ENCODE measurements at regions not wholly inside any gene's neighbourhood (a gene's known extent, or its start where the extent isn't known, plus 50 kb on each side); places are given as distances from the start of the nearest gene placed in this dataset.

- Histone ChIP-seq H3K36me3 (ENCODE audit: insufficient read depth, low read length) (no peaks in the 10 kb centered on the region), H2AFZ (ENCODE audit: low read length) (no peak overlapping the region), H3K9me3 (ENCODE audit: low read length) (no peaks in the 10 kb centered on the region), H3K4me3 (ENCODE audit: low read length) (no peak overlapping the region), H3K4me2 (ENCODE audit: low read depth, low read length, poor library complexity, severe bottlenecking) (no peak overlapping the region), H3K4me1 (ENCODE audit: low read length) (no peaks in the 10 kb centered on the region), H3K9me2 (replicated peaks; ENCODE audit: insufficient read depth, low read length) (no peaks in the 10 kb centered on the region), H3K9ac (ENCODE audit: low read length) (no peak overlapping the region), H4K20me1 (ENCODE audit: insufficient read depth, low read depth, low read length) (no peaks in the 10 kb centered on the region), H3K79me2 (ENCODE audit: low read length) (no peaks in the 10 kb centered on the region), H3K27me3 (ENCODE audit: low read length) (no peaks in the 10 kb centered on the region), H3K27ac (ENCODE audit: low read length) (no peak overlapping the region)
- no peak for DNase-seq
These were observed 134.6 kb upstream of the TCF21 start for GRCh38 chr6:133754298-133754697.

DNA sequence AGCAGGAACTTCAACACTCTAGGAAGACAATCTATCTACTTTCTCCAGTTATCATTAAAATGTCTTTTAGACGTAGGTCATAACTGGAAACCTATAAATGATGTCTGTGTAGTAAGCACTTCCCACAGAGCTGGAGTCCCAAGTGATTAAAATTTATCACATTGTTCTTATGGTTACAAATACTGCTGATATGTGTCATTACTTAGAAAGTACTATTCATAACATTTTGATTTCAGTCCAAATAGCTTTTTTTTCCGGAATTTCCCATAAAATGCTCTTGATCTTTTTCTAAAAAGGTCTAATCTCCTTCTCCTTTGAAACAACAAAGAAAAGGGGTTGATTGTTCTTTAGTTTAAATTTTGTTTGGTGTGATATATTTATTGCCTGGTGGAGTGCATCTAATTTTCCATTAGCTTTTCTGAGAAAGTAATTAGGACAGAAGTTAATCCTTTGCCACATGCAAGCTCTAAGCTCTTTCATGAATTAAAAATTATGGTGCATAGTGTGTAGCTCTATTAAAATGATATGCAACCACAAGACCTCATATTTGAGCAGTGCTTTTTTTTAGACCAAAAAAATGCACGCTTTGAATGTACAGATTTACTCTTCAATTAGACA, 132.7 kb upstream of the TCF21 start:
- Histone ChIP-seq H3K9me2 (replicated peaks; ENCODE audit: insufficient read depth, low read length) (no peaks in the 10 kb centered on the region), H3K4me3 (ENCODE audit: low read length) (no peak overlapping the region), H4K20me1 (ENCODE audit: insufficient read depth, low read depth, low read length) (no peaks in the 10 kb centered on the region), H3K36me3 (ENCODE audit: insufficient read depth, low read length) (no peaks in the 10 kb centered on the region), H3K27me3 (ENCODE audit: low read length) (no peaks in the 10 kb centered on the region), H3K4me2 (ENCODE audit: low read depth, low read length, poor library complexity, severe bottlenecking) (no peak overlapping the region), H2AFZ (ENCODE audit: low read length) (no peak overlapping the region), H3K4me1 (ENCODE audit: low read length) (no peaks in the 10 kb centered on the region), H3K79me2 (ENCODE audit: low read length) (no peaks in the 10 kb centered on the region), H3K27ac (ENCODE audit: low read length) (no peak overlapping the region), H3K9ac (ENCODE audit: low read length) (no peak overlapping the region), H3K9me3 (ENCODE audit: low read length) (no peaks in the 10 kb centered on the region)
- no peak for DNase-seq

DNA sequence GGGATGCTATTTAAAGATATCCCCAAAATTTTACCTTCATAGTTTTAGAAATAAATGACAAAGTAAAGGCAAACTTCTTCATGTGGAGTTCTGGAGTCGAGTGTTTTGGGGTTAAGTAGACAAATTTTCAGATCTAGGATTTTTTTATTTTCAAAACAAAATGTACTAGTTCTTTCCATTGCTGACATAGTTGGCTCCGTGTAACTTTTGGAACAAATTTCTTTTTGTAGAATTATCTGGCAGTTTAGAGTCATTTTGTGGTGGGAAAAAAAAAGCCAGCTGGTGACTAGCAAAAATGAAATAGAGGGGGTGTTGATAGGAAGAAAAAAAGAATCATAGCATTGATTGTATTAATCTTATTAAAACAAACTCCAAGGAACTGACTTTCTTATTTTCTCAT, 131.6 kb upstream of the TCF21 start:
- DNase-seq, result no peak

DNA sequence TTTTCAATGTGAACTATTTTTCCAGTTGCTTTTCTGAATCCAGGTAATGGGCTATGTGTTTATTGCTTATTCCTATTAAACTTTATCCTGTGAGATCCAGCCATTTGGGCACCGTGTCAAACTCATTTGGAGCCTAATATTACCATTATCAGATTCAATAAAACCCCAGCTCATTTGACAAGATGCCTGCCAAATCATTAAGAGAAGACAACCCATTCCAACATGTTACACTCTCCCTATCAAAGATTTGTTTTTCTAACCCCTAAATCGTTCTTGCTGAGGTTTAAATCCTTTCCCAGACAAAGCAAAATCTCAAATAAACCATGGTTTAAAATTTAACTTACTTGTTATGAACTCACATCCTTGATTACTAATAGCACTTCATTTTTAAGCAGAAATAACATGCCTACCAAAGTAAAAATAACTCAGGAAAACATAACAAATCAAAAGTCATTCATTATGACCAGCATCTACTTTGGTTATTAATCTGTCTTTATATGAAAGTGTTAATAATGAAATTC, 130.0 kb upstream of the TCF21 start:
- no peaks in the 10 kb centered on the region for H3K36me3 ChIP-seq (ENCODE audit: insufficient read depth, low read length)
- no peaks in the 10 kb centered on the region for H3K4me1 ChIP-seq (ENCODE audit: low read length)
- no peak overlapping the region for H3K9ac ChIP-seq (ENCODE audit: low read length)
- H3K79me2 ChIP-seq (ENCODE audit: low read length), result no peaks in the 10 kb centered on the region
- H3K9me2 ChIP-seq (replicated peaks; ENCODE audit: insufficient read depth, low read length), result no peaks in the 10 kb centered on the region
- DNase-seq, result no peak
- no peak overlapping the region for H3K4me2 ChIP-seq (ENCODE audit: low read depth, low read length, poor library complexity, severe bottlenecking)
- no peaks in the 10 kb centered on the region for H4K20me1 ChIP-seq (ENCODE audit: insufficient read depth, low read depth, low read length)
- H3K4me3 ChIP-seq (ENCODE audit: low read length), result no peak overlapping the region
- no peak overlapping the region for H3K27ac ChIP-seq (ENCODE audit: low read length)
- no peaks in the 10 kb centered on the region for H3K27me3 ChIP-seq (ENCODE audit: low read length)
- H3K9me3 ChIP-seq (ENCODE audit: low read length), result no peaks in the 10 kb centered on the region
- H2AFZ ChIP-seq (ENCODE audit: low read length), result no peak overlapping the region

More for the DNA sequence above, 131.6 kb upstream of the TCF21 start:
- H3K4me3 ChIP-seq (ENCODE audit: low read length), result no peak overlapping the region
- no peaks in the 10 kb centered on the region for H3K36me3 ChIP-seq (ENCODE audit: insufficient read depth, low read length)
- H3K27ac ChIP-seq (ENCODE audit: low read length), result no peak overlapping the region
- no peak overlapping the region for H2AFZ ChIP-seq (ENCODE audit: low read length)
- H3K27me3 ChIP-seq (ENCODE audit: low read length), result no peaks in the 10 kb centered on the region
- no peaks in the 10 kb centered on the region for H3K79me2 ChIP-seq (ENCODE audit: low read length)
- no peak overlapping the region for H3K9ac ChIP-seq (ENCODE audit: low read length)
- no peaks in the 10 kb centered on the region for H3K9me3 ChIP-seq (ENCODE audit: low read length)
- no peaks in the 10 kb centered on the region for H3K9me2 ChIP-seq (replicated peaks; ENCODE audit: insufficient read depth, low read length)
- no peak overlapping the region for H3K4me2 ChIP-seq (ENCODE audit: low read depth, low read length, poor library complexity, severe bottlenecking)
- no peaks in the 10 kb centered on the region for H3K4me1 ChIP-seq (ENCODE audit: low read length)
- no peaks in the 10 kb centered on the region for H4K20me1 ChIP-seq (ENCODE audit: insufficient read depth, low read depth, low read length)

- Histone ChIP-seq H3K27ac (ENCODE audit: low read length) (no peak overlapping the region), H3K9me2 (replicated peaks; ENCODE audit: insufficient read depth, low read length) (no peaks in the 10 kb centered on the region), H4K20me1 (ENCODE audit: insufficient read depth, low read depth, low read length) (no peaks in the 10 kb centered on the region), H3K79me2 (ENCODE audit: low read length) (no peaks in the 10 kb centered on the region), H3K27me3 (ENCODE audit: low read length) (no peaks in the 10 kb centered on the region), H3K4me3 (ENCODE audit: low read length) (no peak overlapping the region), H3K4me1 (ENCODE audit: low read length) (no peaks in the 10 kb centered on the region), H2AFZ (ENCODE audit: low read length) (no peak overlapping the region), H3K9ac (ENCODE audit: low read length) (no peak overlapping the region), H3K9me3 (ENCODE audit: low read length) (no peaks in the 10 kb centered on the region), H3K4me2 (ENCODE audit: low read depth, low read length, poor library complexity, severe bottlenecking) (no peak overlapping the region), H3K36me3 (ENCODE audit: insufficient read depth, low read length) (no peaks in the 10 kb centered on the region)
- no peak for DNase-seq
These were observed 129.4 kb upstream of the TCF21 start for GRCh38 chr6:133759524-133759923.

GRCh38 chr6:133761706-133762105, 127.2 kb upstream of the TCF21 start:
- Histone ChIP-seq H3K9ac (ENCODE audit: low read length) (no peak overlapping the region), H2AFZ (ENCODE audit: low read length) (no peak overlapping the region), H3K27ac (ENCODE audit: low read length) (no peak overlapping the region), H3K9me2 (replicated peaks; ENCODE audit: insufficient read depth, low read length) (no peaks in the 10 kb centered on the region), H3K36me3 (ENCODE audit: insufficient read depth, low read length) (no peaks in the 10 kb centered on the region), H4K20me1 (ENCODE audit: insufficient read depth, low read depth, low read length) (no peaks in the 10 kb centered on the region), H3K4me2 (ENCODE audit: low read depth, low read length, poor library complexity, severe bottlenecking) (no peak overlapping the region), H3K79me2 (ENCODE audit: low read length) (no peaks in the 10 kb centered on the region), H3K4me1 (ENCODE audit: low read length) (no peaks in the 10 kb centered on the region), H3K4me3 (ENCODE audit: low read length) (no peak overlapping the region), H3K9me3 (ENCODE audit: low read length) (no peaks in the 10 kb centered on the region), H3K27me3 (ENCODE audit: low read length) (no peaks in the 10 kb centered on the region)
- no peak for DNase-seq

DNA sequence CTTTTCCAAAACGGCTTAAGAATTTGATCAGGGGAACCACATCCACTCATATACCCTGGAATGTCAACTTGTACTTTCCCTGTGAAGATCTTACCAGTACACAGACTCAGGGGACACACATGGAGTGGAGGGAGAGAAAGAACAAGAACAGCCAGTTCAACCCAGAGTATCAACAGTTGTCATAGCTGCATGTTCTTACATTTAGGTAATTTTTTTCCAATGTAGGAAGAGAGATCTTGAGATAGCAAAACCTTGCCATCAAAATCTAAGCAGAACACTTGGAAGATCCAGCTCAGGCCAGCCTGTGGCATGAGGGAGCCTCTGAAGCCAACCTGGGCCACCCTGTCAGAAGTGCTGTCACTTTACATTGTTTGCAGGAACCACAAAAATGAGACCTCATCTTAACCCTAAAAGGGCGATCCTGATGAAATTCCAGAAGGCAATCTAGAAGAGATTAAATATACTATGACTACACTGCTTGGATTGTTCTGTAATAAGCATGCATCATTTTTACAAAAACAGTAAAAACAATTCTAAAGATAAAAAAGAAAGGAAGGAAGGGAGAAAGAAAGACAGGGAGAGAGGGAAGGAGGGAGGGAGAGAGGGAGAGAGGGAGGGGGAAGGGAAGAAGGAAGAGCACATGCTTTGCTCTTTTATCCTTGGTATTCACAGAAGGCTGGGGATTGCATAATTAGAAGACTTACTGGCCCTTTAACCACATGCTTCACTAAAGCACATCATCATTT, 124.7 kb upstream of the TCF21 start:
- H3K36me3 ChIP-seq (ENCODE audit: insufficient read depth, low read length), result no peaks in the 10 kb centered on the region

DNA sequence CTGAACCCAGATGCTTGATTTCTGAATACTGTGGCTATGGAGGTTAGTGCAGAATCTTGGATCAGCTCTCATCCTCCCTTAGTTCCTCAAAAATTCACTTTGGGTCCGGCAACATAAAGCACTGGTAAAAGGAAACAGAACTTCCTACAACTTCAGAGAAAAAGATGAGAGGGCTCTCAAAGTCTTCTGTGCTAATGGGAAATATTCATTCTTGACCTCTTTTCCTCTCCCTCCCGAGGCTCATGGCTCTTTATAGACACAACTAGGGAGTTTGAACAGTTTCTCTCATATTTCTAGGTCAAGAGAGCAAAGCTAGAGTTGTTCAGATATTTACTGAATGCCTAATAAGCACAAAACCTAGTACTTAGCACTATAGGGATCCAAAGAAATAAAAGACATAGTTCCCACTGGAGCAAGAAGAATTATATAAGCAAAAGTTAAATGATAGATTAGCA, 124.1 kb upstream of the TCF21 start:
- no peaks in the 10 kb centered on the region for H3K79me2 ChIP-seq (ENCODE audit: low read length)
- H3K36me3 ChIP-seq (ENCODE audit: insufficient read depth, low read length), result no peaks in the 10 kb centered on the region
- no peak overlapping the region for H3K27ac ChIP-seq (ENCODE audit: low read length)
- H3K27me3 ChIP-seq (ENCODE audit: low read length), result no peaks in the 10 kb centered on the region
- H3K9ac ChIP-seq (ENCODE audit: low read length), result no peak overlapping the region
- no peaks in the 10 kb centered on the region for H3K9me3 ChIP-seq (ENCODE audit: low read length)
- no peak overlapping the region for H3K4me3 ChIP-seq (ENCODE audit: low read length)
- no peaks in the 10 kb centered on the region for H3K9me2 ChIP-seq (replicated peaks; ENCODE audit: insufficient read depth, low read length)
- no peaks in the 10 kb centered on the region for H3K4me1 ChIP-seq (ENCODE audit: low read length)
- no peak for DNase-seq
- no peak overlapping the region for H3K4me2 ChIP-seq (ENCODE audit: low read depth, low read length, poor library complexity, severe bottlenecking)
- no peaks in the 10 kb centered on the region for H4K20me1 ChIP-seq (ENCODE audit: insufficient read depth, low read depth, low read length)
- no peak overlapping the region for H2AFZ ChIP-seq (ENCODE audit: low read length)

More for the DNA sequence above, 124.7 kb upstream of the TCF21 start:
- Histone ChIP-seq H3K9me3 (ENCODE audit: low read length) (no peaks in the 10 kb centered on the region), H4K20me1 (ENCODE audit: insufficient read depth, low read depth, low read length) (no peaks in the 10 kb centered on the region), H3K27me3 (ENCODE audit: low read length) (no peaks in the 10 kb centered on the region), H3K79me2 (ENCODE audit: low read length) (no peaks in the 10 kb centered on the region), H3K9ac (ENCODE audit: low read length) (no peak overlapping the region), H3K4me1 (ENCODE audit: low read length) (no peaks in the 10 kb centered on the region), H3K27ac (ENCODE audit: low read length) (no peak overlapping the region), H3K4me3 (ENCODE audit: low read length) (no peak overlapping the region), H2AFZ (ENCODE audit: low read length) (no peak overlapping the region), H3K4me2 (ENCODE audit: low read depth, low read length, poor library complexity, severe bottlenecking) (no peak overlapping the region), H3K9me2 (replicated peaks; ENCODE audit: insufficient read depth, low read length) (no peaks in the 10 kb centered on the region)
- DNase-seq, result no peak

Measured in Karpas-422 (cell line).